KMS-11 (cell line): ENCODE measurements at regions not wholly inside any gene's neighbourhood (a gene's known extent, or its start where the extent isn't known, plus 50 kb on each side); places are given as distances from the start of the nearest gene placed in this dataset.

Experiments
- H2AFZ ChIP-seq: fragments of 200-600 bp; sonication (generic); 2 replicates; pipeline ENCODE4 v1.6.1; 2016; ENCODE audit warnings: antibody characterized with exemption, mixed run types, low read depth
- H3K27ac ChIP-seq: fragments of 200-600 bp; sonication (generic); 2 replicates; pipeline ENCODE4 v1.6.1; 2016; ENCODE audit warnings: mild to moderate bottlenecking, mixed run types
- H3K27me3 ChIP-seq: fragments of 200-600 bp; sonication (generic); 2 replicates; pipeline ENCODE4 v1.6.1; 2017; ENCODE audit warnings: mild to moderate bottlenecking, low read depth, mixed run types, moderate library complexity; ENCODE audit not compliant: insufficient read depth
- H3K36me3 ChIP-seq: fragments of 200-600 bp; sonication (generic); 2 replicates; pipeline ENCODE4 v1.6.1; 2017; ENCODE audit warnings: mild to moderate bottlenecking, mixed run types; ENCODE audit not compliant: insufficient read depth
- H3K4me1 ChIP-seq: fragments of 200-600 bp; sonication (generic); 2 replicates; pipeline ENCODE4 v1.6.1; 2016; ENCODE audit warnings: mild to moderate bottlenecking, low read depth, mixed run types; ENCODE audit not compliant: poor library complexity, severe bottlenecking
- H3K4me2 ChIP-seq: fragments of 200-600 bp; sonication (generic); 2 replicates; pipeline ENCODE4 v1.7.0; 2016; ENCODE audit warnings: mild to moderate bottlenecking, mixed run types
- H3K4me3 ChIP-seq: fragments of 200-600 bp; sonication (generic); IDR thresholded peaks from 2 replicates; pipeline ENCODE4 v1.6.1; 2017; ENCODE audit warnings: low read depth, low read length, mixed read lengths; ENCODE audit not compliant: insufficient read depth
- H3K79me2 ChIP-seq: fragments of 200-600 bp; sonication (generic); 2 replicates; pipeline ENCODE4 v1.6.1; 2016; ENCODE audit warnings: low read depth, mixed run types; ENCODE audit not compliant: insufficient read depth
- H3K9ac ChIP-seq: fragments of 200-600 bp; sonication (generic); 2 replicates; pipeline ENCODE4 v1.6.1; 2016; ENCODE audit warnings: mild to moderate bottlenecking, mixed run types
- H4K20me1 ChIP-seq: fragments of 200-600 bp; sonication (generic); 2 replicates; pipeline ENCODE4 v1.6.1; 2016; ENCODE audit warnings: mild to moderate bottlenecking, mixed run types; ENCODE audit not compliant: insufficient read depth
- TF ChIP-seq, protein P1 (sequence below): fragments of 200-600 bp; sonication (generic); conservative IDR thresholded peaks from 2 replicates; pipeline ENCODE4 v1.6.1; 2017; ENCODE audit warnings: low read depth, mild to moderate bottlenecking, antibody characterized with exemption, low read length, moderate library complexity, mixed read lengths

DNA sequence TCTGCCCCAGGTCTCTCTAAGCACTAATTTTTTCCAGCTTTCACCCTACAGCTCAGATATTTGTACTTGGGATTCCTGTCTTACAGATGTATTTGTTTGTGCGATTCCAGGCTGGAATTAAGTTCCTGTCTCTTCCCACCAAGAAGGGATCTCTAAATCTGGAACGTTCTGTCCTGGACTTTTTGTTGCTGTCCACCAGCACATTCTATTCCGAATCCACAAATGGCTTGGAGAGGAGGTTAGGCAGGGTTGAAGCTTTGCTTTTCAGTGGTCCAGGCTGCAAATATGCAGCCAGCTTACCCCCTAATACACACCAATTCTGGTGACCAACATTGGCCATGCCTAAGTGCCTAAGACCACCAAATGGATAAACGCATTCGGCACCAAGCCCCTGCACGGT, 315.0 kb downstream of the TNS1 start:
- Histone ChIP-seq H3K79me2 (no peaks in the 10 kb centered on the region), H3K4me2 (no peak overlapping the region)

DNA sequence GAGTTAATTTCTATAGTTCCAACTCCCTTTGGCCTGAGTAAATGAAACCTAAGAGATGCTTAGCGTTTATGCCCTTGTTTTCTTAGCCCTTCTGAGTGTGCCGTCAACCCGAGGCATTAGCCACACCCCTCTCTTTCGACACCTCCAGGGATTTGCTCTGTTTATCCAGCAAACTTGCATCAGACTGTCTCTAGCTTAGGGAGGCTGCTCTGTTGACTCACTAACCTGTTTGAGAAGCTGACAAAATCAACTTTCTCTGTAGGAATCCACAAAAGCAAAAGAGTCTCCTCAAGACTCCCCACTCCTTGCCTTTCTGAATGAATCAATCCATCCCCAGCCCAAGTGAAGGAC, 317.6 kb downstream of the TNS1 start:
- no peaks in the 10 kb centered on the region for H4K20me1 ChIP-seq
- no peaks in the 10 kb centered on the region for H3K79me2 ChIP-seq
- peaks cover 5% of the 10 kb centered on the region for H3K4me1 ChIP-seq
- H3K27me3 ChIP-seq: no peaks in the 10 kb centered on the region
- H3K4me2 ChIP-seq: no peak overlapping the region
- H3K4me3 ChIP-seq: no peak overlapping the region
- no peak overlapping the region for H2AFZ ChIP-seq
- no peak overlapping the region for H3K9ac ChIP-seq
- H3K27ac ChIP-seq: no peak overlapping the region
- H3K36me3 ChIP-seq: no peaks in the 10 kb centered on the region
- TF ChIP-seq, protein P1, sequence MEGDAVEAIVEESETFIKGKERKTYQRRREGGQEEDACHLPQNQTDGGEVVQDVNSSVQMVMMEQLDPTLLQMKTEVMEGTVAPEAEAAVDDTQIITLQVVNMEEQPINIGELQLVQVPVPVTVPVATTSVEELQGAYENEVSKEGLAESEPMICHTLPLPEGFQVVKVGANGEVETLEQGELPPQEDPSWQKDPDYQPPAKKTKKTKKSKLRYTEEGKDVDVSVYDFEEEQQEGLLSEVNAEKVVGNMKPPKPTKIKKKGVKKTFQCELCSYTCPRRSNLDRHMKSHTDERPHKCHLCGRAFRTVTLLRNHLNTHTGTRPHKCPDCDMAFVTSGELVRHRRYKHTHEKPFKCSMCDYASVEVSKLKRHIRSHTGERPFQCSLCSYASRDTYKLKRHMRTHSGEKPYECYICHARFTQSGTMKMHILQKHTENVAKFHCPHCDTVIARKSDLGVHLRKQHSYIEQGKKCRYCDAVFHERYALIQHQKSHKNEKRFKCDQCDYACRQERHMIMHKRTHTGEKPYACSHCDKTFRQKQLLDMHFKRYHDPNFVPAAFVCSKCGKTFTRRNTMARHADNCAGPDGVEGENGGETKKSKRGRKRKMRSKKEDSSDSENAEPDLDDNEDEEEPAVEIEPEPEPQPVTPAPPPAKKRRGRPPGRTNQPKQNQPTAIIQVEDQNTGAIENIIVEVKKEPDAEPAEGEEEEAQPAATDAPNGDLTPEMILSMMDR: no peak

More for the DNA sequence above, 315.0 kb downstream of the TNS1 start:
- Histone ChIP-seq H2AFZ (no peak overlapping the region), H3K4me3 (no peak overlapping the region), H3K27me3 (no peaks in the 10 kb centered on the region), H3K9ac (no peak overlapping the region), H4K20me1 (no peaks in the 10 kb centered on the region), H3K36me3 (no peaks in the 10 kb centered on the region), H3K27ac (no peak overlapping the region), H3K4me1 (peaks cover 5% of the 10 kb centered on the region)
- TF ChIP-seq, protein P1: no peak

DNA sequence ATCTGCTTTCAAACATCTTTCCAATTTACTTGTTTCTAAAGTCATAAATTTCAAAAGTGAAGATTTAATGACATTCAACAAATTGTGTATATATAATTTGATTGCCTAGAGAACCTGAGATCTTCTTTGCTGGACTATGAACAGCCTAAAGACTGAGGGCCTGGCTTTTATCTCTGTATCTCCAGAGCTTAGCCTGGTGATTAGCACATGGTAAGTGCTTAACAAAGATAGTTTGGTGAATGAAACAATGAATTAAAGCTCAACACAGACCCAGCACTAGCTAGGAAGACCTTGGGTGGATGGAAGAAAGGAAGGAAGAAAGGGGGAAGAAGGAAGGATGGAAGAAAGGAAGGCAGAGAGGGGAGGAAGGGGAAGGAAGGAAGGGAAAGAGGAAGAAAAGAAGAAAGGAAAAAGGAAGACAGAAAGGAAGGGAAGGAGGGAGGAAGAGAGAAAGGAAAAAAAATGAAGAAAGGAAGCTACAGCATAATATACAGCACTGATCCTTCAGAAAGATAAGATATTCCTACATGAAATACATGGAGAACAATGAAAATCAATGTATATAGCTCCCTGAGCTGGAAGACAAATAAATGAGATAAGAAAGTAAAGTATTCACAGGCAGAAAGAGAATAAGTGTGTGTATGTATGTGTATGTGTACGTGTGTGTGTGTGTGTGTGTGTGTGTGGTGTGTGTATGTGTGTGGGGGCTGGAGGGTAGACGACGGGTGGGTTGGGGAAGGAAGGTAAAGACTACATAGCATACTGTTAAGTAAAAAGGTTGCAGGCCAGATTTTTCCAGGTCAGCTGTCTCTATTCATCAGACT, 318.2 kb downstream of the TNS1 start:
- Histone ChIP-seq H3K27ac (no peak overlapping the region), H3K4me3 (no peak overlapping the region), H3K36me3 (no peaks in the 10 kb centered on the region), H3K4me1 (peaks cover 5% of the 10 kb centered on the region), H3K9ac (no peak overlapping the region), H2AFZ (no peak overlapping the region), H3K79me2 (no peaks in the 10 kb centered on the region), H3K27me3 (no peaks in the 10 kb centered on the region), H4K20me1 (no peaks in the 10 kb centered on the region), H3K4me2 (no peak overlapping the region)
- TF ChIP-seq, protein P1: no peak

DNA sequence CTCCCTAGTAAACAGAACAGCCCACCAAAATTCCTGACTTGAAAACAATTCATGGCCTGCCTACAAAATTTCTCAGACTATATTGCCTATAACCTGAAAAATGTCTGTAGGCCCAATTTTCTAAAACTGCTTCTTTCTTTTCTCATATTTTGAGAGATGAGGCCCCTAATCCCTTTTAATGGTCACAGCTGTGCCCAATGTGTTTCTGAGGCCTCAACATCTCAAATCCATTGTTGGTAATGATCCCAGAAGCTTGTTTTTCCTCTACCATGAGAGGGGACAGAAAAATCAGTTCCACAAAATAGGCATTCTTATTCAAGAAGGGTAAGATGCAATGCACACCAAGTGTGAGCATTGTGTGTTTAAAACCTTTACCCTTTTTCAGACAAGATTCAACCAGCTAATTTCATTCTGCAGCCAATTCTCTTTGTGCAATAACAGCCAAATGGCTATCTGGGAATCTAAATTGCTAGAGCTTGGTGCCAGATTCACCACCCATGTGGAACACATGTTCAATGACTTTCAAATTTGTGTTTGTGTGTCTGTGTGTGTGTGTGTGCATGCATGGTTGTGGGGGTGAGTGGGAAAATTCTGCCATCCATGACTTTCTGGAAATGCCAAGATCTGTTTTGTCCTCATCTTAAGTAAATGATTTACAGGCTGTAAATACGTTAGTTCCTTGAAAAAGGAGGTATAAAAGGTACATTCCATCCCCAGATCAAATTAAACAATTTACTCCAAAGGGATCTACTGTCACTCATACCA, 319.5 kb downstream of the TNS1 start:
- no peak overlapping the region for H3K4me3 ChIP-seq
- H3K4me2 ChIP-seq: no peak overlapping the region
- TF ChIP-seq, protein P1: no peak
- no peaks in the 10 kb centered on the region for H3K36me3 ChIP-seq
- no peak overlapping the region for H3K27ac ChIP-seq
- no peaks in the 10 kb centered on the region for H3K27me3 ChIP-seq
- no peaks in the 10 kb centered on the region for H3K4me1 ChIP-seq
- H4K20me1 ChIP-seq: no peaks in the 10 kb centered on the region
- no peak overlapping the region for H2AFZ ChIP-seq
- H3K79me2 ChIP-seq: no peaks in the 10 kb centered on the region
- no peak overlapping the region for H3K9ac ChIP-seq
